Left ventricle myocardium inferior (tissue), 1 donor: ENCODE measurements at regions not wholly inside any gene's neighbourhood (a gene's known extent, or its start where the extent isn't known, plus 50 kb on each side); places are given as distances from the start of the nearest gene placed in this dataset.

Source experiments
- DNase-seq: peaks from one replicate; pipeline ENCODE4 v3.0.0-alpha.2; 2020
- H3K27ac ChIP-seq: fragments of 200-600 bp; replicated peaks from 2 replicates; pipeline ENCODE4 v1.8.0; 2021
- H3K27me3 ChIP-seq: fragments of 200-600 bp; 2 replicates; pipeline ENCODE4 v1.8.0; 2021; ENCODE audit warnings: low read depth
- H3K36me3 ChIP-seq: fragments of 200-600 bp; 2 replicates; pipeline ENCODE4 v1.8.0; 2021
- H3K4me1 ChIP-seq: fragments of 200-600 bp; 2 replicates; pipeline ENCODE4 v1.8.0; 2021
- H3K4me3 ChIP-seq: fragments of 200-600 bp; 2 replicates; pipeline ENCODE4 v1.8.0; 2021; ENCODE audit warnings: mild to moderate bottlenecking, moderate library complexity
- H3K9me3 ChIP-seq: fragments of 200-600 bp; replicated peaks from 2 replicates; pipeline ENCODE4 v1.8.0; 2021
- intact Hi-C: fragments of 100-400 bp; cut with micrococcal nuclease; formaldehyde crosslinking; loops from one replicate; pipeline ENCODE4 v1.11.0; 2022
- TF ChIP-seq, protein P1 (sequence below): fragments of 200-600 bp; IDR thresholded peaks from 2 replicates; pipeline ENCODE4 v1.8.0; 2021; ENCODE audit warnings: antibody characterized with exemption, mild to moderate bottlenecking, borderline replicate concordance
- donor health status: DM: no; HTN: yes; CAD: no; lungs with severe emphysema.

DNA sequence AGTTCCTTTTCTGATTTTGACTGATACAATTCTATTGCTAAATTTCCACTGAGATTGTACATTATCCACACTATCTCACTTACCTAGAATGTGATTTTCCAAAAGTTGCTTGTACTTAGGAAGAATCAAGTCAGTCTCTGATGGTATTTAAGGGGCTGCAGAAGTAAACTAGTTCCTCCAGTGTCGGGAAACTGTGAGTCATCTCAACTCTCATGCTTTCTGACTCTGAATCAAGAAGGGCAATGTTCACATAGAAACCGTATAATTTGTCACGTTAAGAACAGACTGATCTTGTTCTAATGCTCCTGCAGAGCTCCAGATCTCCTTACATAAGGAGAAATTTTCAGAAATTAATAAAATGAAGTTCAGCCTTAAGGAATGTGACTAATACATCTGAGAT lies 369.3 kb downstream of the KLF5 start:
- Histone ChIP-seq H3K9me3 (no peaks in the 10 kb centered on the region), H3K36me3 (no peaks in the 10 kb centered on the region), H3K27me3 (no peaks in the 10 kb centered on the region), H3K27ac (no peak overlapping the region), H3K4me3 (no peak overlapping the region), H3K4me1 (no peaks in the 10 kb centered on the region)
- TF ChIP-seq, protein P1, sequence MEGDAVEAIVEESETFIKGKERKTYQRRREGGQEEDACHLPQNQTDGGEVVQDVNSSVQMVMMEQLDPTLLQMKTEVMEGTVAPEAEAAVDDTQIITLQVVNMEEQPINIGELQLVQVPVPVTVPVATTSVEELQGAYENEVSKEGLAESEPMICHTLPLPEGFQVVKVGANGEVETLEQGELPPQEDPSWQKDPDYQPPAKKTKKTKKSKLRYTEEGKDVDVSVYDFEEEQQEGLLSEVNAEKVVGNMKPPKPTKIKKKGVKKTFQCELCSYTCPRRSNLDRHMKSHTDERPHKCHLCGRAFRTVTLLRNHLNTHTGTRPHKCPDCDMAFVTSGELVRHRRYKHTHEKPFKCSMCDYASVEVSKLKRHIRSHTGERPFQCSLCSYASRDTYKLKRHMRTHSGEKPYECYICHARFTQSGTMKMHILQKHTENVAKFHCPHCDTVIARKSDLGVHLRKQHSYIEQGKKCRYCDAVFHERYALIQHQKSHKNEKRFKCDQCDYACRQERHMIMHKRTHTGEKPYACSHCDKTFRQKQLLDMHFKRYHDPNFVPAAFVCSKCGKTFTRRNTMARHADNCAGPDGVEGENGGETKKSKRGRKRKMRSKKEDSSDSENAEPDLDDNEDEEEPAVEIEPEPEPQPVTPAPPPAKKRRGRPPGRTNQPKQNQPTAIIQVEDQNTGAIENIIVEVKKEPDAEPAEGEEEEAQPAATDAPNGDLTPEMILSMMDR = no peak
- intact Hi-C loops = no loop called here
- DNase-seq = no peak

DNA sequence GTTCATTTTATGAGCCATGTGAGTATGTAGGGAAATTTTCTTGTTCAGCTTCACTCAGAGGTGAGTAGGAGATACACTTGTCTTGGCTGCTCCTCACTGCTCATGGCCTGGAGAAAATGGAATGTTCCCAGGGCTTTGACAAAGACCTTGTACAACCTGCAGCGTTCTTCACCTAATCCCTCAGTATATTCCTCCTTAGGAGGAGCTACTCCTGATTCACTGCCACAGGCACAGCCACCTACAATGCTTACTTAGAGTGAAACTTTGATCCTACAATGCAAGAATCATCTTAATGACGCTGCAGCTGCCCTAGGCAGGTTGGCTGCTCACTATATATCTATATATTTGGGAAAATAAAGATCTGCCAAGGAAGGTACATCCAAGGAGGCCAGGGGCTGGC lies 364.2 kb downstream of the KLF5 start:
- Histone ChIP-seq H3K9me3 (no peaks in the 10 kb centered on the region), H3K4me3 (no peak overlapping the region), H3K27ac (no peak overlapping the region), H3K36me3 (no peaks in the 10 kb centered on the region), H3K27me3 (no peaks in the 10 kb centered on the region), H3K4me1 (no peaks in the 10 kb centered on the region)
- intact Hi-C loops = no loop called here
- no peak for DNase-seq
- TF ChIP-seq, protein P1 = no peak

DNA sequence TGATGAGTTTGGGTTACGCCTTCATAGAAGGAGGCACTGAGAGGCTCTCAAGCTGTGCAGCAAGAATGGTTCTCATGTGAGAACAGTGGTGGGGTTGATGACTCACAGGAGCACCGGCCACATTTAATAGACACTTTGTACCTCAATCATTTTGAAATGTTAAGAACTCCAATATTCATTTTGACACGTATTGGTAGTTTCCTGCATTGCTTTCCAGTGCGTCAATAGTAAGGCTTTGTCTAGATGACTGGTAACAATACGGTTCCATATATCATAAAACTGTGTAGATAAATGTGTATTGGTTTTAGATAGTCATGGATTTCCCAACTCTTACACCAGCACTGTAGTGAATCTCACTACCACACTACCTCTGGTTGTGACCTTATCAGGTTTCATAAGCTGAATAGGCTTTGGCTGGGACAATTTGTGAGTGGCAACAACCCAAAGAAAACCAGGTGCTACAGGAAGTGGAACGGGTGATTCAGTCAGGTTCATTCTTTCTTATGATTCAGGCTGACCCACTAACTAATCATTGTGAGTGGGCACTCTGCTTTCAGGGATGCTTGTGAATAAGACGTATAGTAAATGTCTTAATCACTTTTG lies 362.6 kb downstream of the KLF5 start:
- Histone ChIP-seq H3K9me3 (no peaks in the 10 kb centered on the region), H3K27me3 (no peaks in the 10 kb centered on the region), H3K4me1 (no peaks in the 10 kb centered on the region), H3K27ac (no peak overlapping the region), H3K4me3 (no peak overlapping the region), H3K36me3 (no peaks in the 10 kb centered on the region)
- DNase-seq = no peak
- intact Hi-C loops = no loop called here
- TF ChIP-seq, protein P1 = no peak

DNA sequence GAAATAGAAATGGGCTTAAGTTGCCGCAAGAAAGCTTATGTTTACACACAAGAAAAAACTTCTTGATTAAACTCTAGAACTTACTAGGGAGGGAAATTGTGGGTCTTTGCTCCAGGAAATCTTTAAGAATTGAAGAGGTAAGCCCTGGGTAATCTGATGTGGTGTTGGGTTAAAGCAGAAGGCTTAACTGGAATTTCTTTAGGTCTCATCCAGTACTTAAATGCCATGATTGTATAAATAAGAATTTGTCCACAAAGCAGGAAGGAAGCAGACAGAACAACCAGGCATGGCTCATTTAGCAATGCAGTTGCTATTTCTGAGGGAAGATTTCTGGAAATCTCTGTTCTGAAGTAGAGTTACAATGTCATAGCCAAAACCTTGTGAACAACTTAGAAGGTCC lies 360.4 kb downstream of the KLF5 start:
- H3K4me1 ChIP-seq = no peaks in the 10 kb centered on the region

DNA sequence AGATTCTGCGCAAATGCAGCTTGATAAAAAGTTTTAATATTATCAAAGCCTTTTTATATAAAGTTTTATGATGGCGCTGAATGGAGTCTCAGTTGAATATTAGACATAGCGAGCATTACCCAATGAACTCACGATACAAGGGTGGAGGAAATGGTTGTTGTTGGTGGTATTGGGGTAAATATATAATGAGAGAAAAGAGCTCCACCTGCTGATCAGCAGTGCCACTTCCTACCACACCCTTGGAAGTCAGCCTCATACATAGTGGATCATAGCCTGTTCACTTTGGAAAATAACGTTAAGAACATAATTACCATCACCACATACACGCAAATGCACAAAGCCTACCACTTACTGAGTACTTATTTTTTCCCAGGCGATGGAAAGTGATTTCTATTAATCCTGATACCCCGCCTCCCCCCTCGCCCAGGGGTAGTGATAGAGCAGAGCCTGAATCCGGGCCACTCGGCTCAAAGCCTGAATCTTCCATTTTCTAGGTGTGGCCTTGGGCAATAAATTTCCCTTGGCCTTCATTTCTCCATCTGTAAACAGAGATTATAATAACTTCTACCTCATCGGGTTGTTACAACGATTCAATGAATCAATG lies 358.3 kb downstream of the KLF5 start:
- Histone ChIP-seq H3K36me3 (no peaks in the 10 kb centered on the region), H3K27me3 (no peaks in the 10 kb centered on the region), H3K9me3 (no peaks in the 10 kb centered on the region), H3K27ac (no peak overlapping the region), H3K4me3 (no peak overlapping the region), H3K4me1 (no peaks in the 10 kb centered on the region)
- DNase-seq = no peak
- TF ChIP-seq, protein P1 = peak; percentile 31
- intact Hi-C loops = no loop called here

More for the DNA sequence above, 360.4 kb downstream of the KLF5 start:
- TF ChIP-seq, protein P1 = no peak
- no peak for DNase-seq
- Histone ChIP-seq H3K9me3 (no peaks in the 10 kb centered on the region), H3K4me3 (no peak overlapping the region), H3K36me3 (no peaks in the 10 kb centered on the region), H3K27ac (no peak overlapping the region), H3K27me3 (no peaks in the 10 kb centered on the region)
- intact Hi-C loops = no loop called here
